Neuron (in vitro differentiated cells): ENCODE measurements at regions not wholly inside any gene's neighbourhood (a gene's known extent, or its start where the extent isn't known, plus 50 kb on each side); places are given as distances from the start of the nearest gene placed in this dataset.
"Not testable (repeated sequence)": the region's sequence is repeated elsewhere in the genome, so short reads cannot be mapped to it uniquely, and the experiment has no call there.

Experiments
- H2AFZ ChIP-seq: one replicate; pipeline ENCODE4 v1.6.1; 2013; ENCODE audit warnings: low read depth, mild to moderate bottlenecking, inconsistent platforms, low read length, moderate library complexity
- H3K27me3 ChIP-seq: one replicate; pipeline ENCODE4 v1.6.1; 2013; ENCODE audit warnings: low read length; ENCODE audit not compliant: insufficient read depth
- H3K36me3 ChIP-seq: one replicate; pipeline ENCODE4 v1.6.1; 2013; ENCODE audit warnings: low read length; ENCODE audit not compliant: insufficient read depth
- H3K4me1 ChIP-seq: one replicate; pipeline ENCODE4 v1.6.1; 2013; ENCODE audit warnings: low read length; ENCODE audit not compliant: insufficient read depth
- H3K4me3 ChIP-seq: 2 replicates; pipeline ENCODE4 v1.5.1; 2013; ENCODE audit warnings: mild to moderate bottlenecking, low read length, moderate library complexity
- H3K9me3 ChIP-seq: one replicate; pipeline ENCODE4 v1.6.1; 2013; ENCODE audit warnings: low read length

- Histone ChIP-seq H3K36me3 (no peaks in the 10 kb centered on the region), H2AFZ (no peak overlapping the region), H3K9me3 (no peaks in the 10 kb centered on the region), H3K4me1 (peaks cover 17% of the 10 kb centered on the region), H3K27me3 (no peaks in the 10 kb centered on the region), H3K4me3 (no peak overlapping the region)
These were observed 1102.6 kb upstream of the EPHA6 start for GRCh38 chr3:95711789-95712188.

GRCh38 chr3:95715128-95715527 lies 1099.3 kb upstream of the EPHA6 start:
- H3K27me3 ChIP-seq = no peaks in the 10 kb centered on the region
- H3K4me1 ChIP-seq = peaks cover 17% of the 10 kb centered on the region
- H3K9me3 ChIP-seq = no peaks in the 10 kb centered on the region
- no peak overlapping the region for H3K4me3 ChIP-seq
- H2AFZ ChIP-seq = no peak overlapping the region
- no peaks in the 10 kb centered on the region for H3K36me3 ChIP-seq

GRCh38 chr3:95717048-95717447 lies 1097.3 kb upstream of the EPHA6 start:
- Histone ChIP-seq H3K4me3 (no peak overlapping the region), H3K27me3 (no peaks in the 10 kb centered on the region), H3K9me3 (no peaks in the 10 kb centered on the region)

GRCh38 chr3:95718168-95718567 lies 1096.2 kb upstream of the EPHA6 start:
- H3K27me3 ChIP-seq = no peaks in the 10 kb centered on the region
- H3K4me3 ChIP-seq = no peak overlapping the region
- H3K36me3 ChIP-seq = no peaks in the 10 kb centered on the region
- H2AFZ ChIP-seq = no peak overlapping the region
- H3K9me3 ChIP-seq = no peaks in the 10 kb centered on the region
- H3K4me1 ChIP-seq = peaks cover 9% of the 10 kb centered on the region

More at GRCh38 chr3:95717048-95717447, 1097.3 kb upstream of the EPHA6 start:
- Histone ChIP-seq H2AFZ (peak overlapping the region; percentile 26), H3K36me3 (no peaks in the 10 kb centered on the region), H3K4me1 (peaks cover 9% of the 10 kb centered on the region)

- Histone ChIP-seq H3K4me1 (peaks cover 9% of the 10 kb centered on the region), H3K36me3 (no peaks in the 10 kb centered on the region), H3K4me3 (no peak overlapping the region), H2AFZ (no peak overlapping the region), H3K9me3 (no peaks in the 10 kb centered on the region), H3K27me3 (no peaks in the 10 kb centered on the region)
These were observed 1094.9 kb upstream of the EPHA6 start for GRCh38 chr3:95719481-95719880.

- Histone ChIP-seq H3K4me1 (no peaks in the 10 kb centered on the region), H3K36me3 (no peaks in the 10 kb centered on the region), H3K9me3 (no peaks in the 10 kb centered on the region), H3K4me3 (no peak overlapping the region), H3K27me3 (no peaks in the 10 kb centered on the region), H2AFZ (no peak overlapping the region)
These were observed 1092.5 kb upstream of the EPHA6 start for GRCh38 chr3:95721938-95722337.

- Histone ChIP-seq H3K36me3 (no peaks in the 10 kb centered on the region), H2AFZ (no peak overlapping the region), H3K9me3 (no peaks in the 10 kb centered on the region), H3K4me1 (no peaks in the 10 kb centered on the region), H3K27me3 (no peaks in the 10 kb centered on the region), H3K4me3 (no peak overlapping the region)
These were observed 1088.6 kb upstream of the EPHA6 start for GRCh38 chr3:95725770-95726169.

- no peaks in the 10 kb centered on the region for H3K36me3 ChIP-seq
- no peak overlapping the region for H2AFZ ChIP-seq
- H3K27me3 ChIP-seq = no peaks in the 10 kb centered on the region
- H3K4me1 ChIP-seq = no peaks in the 10 kb centered on the region
- H3K4me3 ChIP-seq = no peak overlapping the region
- no peaks in the 10 kb centered on the region for H3K9me3 ChIP-seq
These were observed 1082.6 kb upstream of the EPHA6 start for GRCh38 chr3:95731753-95732152.

- Histone ChIP-seq H3K9me3 (no peaks in the 10 kb centered on the region), H3K4me3 (no peak overlapping the region), H2AFZ (no peak overlapping the region), H3K27me3 (no peaks in the 10 kb centered on the region), H3K36me3 (no peaks in the 10 kb centered on the region), H3K4me1 (no peaks in the 10 kb centered on the region)
These were observed 1081.1 kb upstream of the EPHA6 start for GRCh38 chr3:95733336-95733735.

- Histone ChIP-seq H3K27me3 (no peaks in the 10 kb centered on the region), H3K9me3 (no peaks in the 10 kb centered on the region), H3K36me3 (no peaks in the 10 kb centered on the region), H3K4me3 (no peak overlapping the region), H3K4me1 (no peaks in the 10 kb centered on the region), H2AFZ (no peak overlapping the region)
These were observed 1076.3 kb upstream of the EPHA6 start for GRCh38 chr3:95738045-95738444.

- not testable (repeated sequence) for H3K36me3 ChIP-seq, H3K4me3 ChIP-seq, H2AFZ ChIP-seq, H3K27me3 ChIP-seq, H3K9me3 ChIP-seq, H3K4me1 ChIP-seq
These were observed 1069.5 kb upstream of the EPHA6 start for GRCh38 chr3:95744896-95745295.

- no peak overlapping the region for H3K4me3 ChIP-seq
- H2AFZ ChIP-seq = no peak overlapping the region
- no peaks in the 10 kb centered on the region for H3K27me3 ChIP-seq
- no peaks in the 10 kb centered on the region for H3K9me3 ChIP-seq
- H3K4me1 ChIP-seq = no peaks in the 10 kb centered on the region
- H3K36me3 ChIP-seq = no peaks in the 10 kb centered on the region
These were observed 1064.3 kb upstream of the EPHA6 start for GRCh38 chr3:95750097-95750496.

- Histone ChIP-seq H3K9me3 (no peaks in the 10 kb centered on the region), H3K4me1 (no peaks in the 10 kb centered on the region), H3K36me3 (no peaks in the 10 kb centered on the region), H3K27me3 (no peaks in the 10 kb centered on the region), H3K4me3 (no peak overlapping the region), H2AFZ (no peak overlapping the region)
These were observed 1062.9 kb upstream of the EPHA6 start for GRCh38 chr3:95751509-95751908.

GRCh38 chr3:95752199-95752598 lies 1062.2 kb upstream of the EPHA6 start:
- Histone ChIP-seq H2AFZ (no peak overlapping the region), H3K36me3 (no peaks in the 10 kb centered on the region), H3K4me1 (no peaks in the 10 kb centered on the region), H3K9me3 (no peaks in the 10 kb centered on the region), H3K27me3 (no peaks in the 10 kb centered on the region), H3K4me3 (no peak overlapping the region)
